Inflammatory macrophage (primary cell): ENCODE measurements at regions not wholly inside any gene's neighbourhood (a gene's known extent, or its start where the extent isn't known, plus 50 kb on each side); places are given as distances from the start of the nearest gene placed in this dataset.

Experiments
- DNase-seq, 2 donors: peaks; one replicate each; pipeline ENCODE4 v3.0.0-alpha.2; 2020 to 2022

DNA sequence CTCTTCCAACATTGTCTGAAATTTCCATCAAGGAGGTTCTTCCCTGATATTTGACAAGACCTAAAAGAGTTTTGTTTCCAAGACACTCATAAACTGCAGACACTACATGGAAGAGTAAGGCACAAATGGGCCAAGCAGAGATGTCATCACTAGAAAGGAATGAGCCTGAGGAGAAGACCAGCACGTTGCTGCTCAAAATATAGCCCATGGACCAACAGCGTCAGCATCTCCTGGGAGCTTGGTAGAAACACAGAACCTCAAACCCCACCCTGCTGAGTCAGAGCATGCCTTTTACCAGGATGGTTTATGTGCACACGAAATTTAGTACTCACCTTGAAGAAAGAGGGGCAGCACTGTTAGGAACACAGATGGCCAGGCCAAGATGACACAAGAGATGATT is 128.7 kb upstream of the MID1 start:
- no peak for DNase-seq

DNA sequence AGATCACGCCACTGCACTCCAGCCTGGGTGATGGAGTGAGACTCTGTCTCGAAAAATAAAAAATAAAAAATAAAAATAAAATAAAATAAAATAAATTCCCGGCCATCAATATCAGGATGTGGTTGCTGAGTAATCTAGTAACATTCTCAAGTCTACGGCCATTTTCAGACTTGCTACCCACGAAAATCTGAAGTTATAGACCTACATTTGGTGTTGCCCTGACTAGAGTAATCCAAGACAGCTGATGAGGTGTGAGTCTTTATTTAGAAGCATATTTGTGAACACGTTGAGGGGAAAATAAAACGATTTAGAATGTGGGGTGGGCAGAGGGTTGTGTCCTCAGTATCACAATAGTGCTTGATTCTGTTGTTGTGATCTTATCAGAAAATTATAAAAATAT is 130.2 kb upstream of the MID1 start:
- DNase-seq, result no peak

DNA sequence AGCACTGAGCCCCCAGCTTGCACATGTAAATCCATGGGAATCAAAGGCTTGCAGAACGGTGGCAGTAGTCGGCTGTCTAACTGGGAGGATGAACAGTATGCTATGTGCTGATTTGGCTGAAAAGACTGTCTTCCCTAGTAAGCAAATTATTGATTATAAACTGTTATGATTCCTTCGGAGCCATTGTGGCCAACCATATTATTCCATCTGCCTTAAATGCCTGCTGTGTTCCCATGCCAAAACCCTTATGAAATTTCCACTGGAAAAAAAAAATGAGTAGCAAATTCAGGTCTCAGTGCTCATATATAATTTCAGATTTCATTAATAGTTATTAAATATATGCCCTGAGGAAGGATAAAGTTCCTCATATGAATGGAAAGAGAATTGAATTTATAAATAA is 132.7 kb upstream of the MID1 start:
- DNase-seq, result no peak

GRCh38 chrX:10754445-10754844 is 134.1 kb upstream of the MID1 start:
- no peak for DNase-seq

DNA sequence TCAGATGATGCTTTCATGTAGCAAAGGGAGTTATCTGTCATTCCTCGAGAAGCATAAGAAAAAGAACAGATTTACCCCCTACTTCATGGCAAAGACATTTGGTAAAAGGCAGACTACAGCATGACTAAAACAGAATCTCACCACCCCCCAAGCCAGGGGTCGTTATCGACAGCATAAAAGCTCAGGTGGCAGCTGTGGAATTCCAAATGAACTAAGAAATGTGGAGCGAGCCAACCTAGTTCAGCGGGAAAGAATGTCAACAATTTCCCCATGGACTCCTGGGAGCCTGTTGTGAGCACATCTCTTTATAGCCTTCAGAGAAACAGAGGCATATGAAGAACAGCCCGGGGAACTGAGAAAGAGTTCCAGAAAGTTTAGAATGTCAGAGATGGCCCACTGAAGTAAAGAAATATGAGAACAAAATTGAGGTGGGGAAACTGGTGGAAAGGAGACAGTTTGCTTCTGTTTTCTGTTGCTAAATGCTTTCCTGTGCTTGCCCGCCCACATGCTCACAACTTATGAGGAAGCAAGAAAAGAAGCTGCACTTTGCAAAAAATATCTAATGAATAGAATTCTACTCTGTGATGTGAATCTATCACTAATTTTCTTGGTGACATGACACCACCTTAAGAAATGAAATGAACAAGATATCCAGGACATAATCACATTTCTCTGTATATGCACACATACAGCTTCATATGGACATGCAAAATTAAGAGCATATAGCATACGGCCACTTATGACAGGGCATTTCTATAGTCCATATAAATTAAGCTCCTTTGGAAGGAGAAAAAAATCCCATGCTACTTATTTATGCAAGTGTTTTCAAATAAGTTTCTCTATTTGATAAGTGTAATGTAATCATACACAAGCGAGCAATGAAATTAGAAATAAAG is 135.3 kb upstream of the MID1 start:
- peak; percentile 50 to 65 for DNase-seq

DNA sequence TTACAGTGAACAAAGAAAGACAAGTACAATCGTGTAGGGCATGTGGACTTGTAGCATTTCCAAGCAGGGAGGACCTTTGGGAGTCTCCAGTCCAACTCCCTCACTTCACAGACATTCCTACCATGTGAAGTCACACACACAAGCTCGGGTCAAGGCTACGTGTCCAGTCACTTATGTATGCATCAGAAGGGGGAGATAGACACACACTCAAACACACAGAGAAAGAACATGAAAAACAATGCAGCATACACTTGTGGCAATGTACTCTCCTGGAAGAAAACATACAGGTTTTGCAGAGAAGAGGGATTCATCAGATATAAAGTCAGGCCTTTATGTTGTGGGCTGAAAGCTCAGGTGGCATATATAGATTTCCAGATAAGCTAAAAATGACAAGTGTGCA is 136.1 kb upstream of the MID1 start:
- DNase-seq, result no peak

DNA sequence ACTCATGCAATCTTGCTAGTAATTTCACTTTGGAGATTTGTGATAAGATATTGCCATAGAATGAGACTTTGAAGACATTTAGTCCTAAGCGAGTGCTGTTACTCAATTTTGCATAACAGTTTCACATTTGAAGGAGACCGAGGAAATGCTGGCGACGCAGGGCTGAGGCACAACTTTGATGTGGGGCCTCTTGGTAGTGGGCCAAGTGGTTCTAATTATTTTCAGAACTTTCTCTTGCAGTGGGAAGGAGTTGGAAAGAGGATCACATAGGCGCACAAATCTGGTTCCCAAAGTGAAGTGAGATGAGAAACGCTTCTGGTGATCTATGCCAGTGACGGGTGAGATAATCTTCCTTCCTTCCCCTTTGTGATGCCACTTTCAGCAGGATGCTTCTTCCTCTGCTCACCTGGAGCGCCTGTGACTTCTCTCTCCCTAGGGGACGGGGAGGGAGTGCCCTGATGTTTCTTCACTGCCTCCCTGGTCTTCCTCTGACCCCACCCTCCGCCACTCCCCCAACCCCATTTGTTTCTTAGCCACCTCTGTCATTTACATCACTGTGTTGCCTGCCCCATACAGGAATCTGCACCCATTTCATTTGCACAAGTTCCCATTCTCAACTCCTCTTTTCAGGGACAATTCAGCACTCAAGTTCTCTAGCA is 138.9 kb upstream of the MID1 start:
- no peak for DNase-seq

GRCh38 chrX:10761447-10761846 is 141.1 kb upstream of the MID1 start:
- no peak for DNase-seq

DNA sequence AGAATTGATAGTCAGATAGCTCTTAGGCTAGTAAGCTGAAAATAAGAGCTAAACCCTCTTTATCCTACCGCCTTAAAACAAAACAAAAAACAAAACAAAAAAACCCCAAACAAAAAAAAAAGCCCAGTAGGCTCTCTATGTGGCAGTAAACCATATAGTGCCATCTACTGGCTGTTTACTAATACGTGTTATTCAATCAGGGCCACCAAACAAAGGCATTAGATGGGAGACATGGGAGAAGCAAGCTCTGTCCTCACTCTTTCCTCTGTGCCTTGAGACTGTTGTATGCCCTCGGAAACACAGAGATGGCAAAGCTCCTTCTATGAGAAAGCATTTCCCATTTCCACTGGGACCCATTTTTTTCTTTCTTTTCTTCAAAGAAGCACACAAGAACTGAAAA is 148.8 kb upstream of the MID1 start:
- DNase-seq, result peak; percentile 10 to 22

DNA sequence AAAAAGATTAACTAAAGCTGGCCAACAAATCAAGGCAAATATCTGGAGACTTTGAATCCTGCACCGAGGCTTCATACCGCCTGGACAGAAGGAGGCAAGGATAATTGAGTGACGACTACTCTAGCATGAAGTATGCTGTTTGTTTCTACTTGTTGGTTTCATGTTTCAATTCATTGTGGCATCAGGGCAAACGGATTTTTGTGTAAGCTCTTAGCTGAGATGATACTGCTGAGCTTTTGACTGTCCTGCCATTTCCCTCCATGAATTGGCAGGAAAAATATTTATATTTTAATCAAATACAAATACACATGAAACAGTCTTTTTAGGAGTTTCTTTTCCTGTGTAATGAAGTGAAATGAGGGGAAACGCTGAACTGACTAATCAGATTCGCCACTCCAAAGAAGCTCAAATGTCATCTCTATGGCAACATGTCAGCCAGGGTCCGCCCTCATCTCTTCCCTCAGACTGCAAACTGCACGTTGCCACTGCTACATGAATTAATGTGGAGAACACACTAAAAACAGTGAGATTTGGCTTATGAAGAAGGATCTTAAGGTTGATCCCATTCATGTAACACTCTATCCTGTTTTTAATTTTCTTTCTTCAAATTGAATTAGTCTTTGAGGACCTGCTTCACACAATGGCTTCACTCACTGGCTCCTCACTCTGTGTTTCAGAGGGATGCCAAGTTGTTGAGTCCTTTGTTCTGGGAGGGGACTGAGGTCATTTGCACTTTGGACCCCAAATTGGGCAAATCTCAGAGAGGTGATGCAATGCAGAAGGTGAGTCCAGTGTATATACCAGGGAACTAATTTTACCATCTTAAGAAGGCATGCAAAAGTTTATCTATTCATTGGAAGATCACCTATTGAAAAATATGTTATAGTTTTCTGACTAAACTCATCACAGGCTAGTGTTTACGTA is 149.6 kb upstream of the MID1 start:
- no peak for DNase-seq

GRCh38 chrX:10773318-10773717 is 152.9 kb upstream of the MID1 start:
- no peak for DNase-seq

GRCh38 chrX:10781847-10782530 is 161.6 kb upstream of the MID1 start:
- DNase-seq, result no peak

DNA sequence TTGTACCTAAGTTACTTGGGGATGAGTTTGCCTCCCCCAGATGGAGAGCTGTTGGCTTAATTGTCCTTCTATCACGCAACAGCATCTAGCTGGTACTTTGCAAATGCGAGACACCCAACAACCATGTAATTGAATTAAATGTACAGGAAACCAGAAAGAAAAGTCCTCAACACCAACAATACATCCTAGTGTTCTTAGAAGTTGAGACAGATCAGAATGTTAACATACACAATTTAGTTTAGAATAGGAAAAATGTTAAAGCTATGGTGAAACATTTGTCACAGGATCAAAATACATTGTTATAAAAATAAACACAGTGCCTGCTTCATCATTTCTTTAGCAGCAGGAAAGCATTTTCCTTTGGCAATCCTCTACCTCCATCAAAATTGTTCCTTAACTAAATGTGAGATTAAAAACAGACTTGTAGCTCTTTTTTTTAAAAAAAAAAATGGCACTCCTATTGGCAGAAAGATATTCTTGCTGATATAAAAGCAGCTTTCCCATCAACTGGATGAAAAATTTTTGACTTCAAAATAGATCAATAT is 163.1 kb upstream of the MID1 start:
- DNase-seq, result no peak

- DNase-seq, result no peak
Observed at GRCh38 chrX:10787264-10787663, 166.9 kb upstream of the MID1 start.

DNA sequence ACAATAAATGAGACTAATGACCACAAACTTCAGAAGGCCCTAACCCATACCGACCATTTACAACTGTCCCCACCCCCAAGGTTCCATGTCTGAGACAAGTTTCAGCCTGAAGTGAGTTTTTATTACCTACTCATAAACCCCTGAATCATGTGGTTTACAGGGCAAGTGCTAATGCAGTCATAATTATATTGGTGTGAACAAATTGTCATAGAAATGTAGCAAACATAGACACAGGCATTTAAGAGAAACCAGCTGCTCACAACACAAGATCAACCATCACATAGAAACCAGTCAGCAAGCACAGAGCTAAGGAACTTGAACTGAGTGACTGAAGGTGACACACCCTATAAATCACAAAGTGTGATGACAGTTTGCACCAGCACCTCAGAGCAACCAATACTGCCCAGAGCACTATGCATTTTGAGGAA is 173.8 kb upstream of the MID1 start:
- DNase-seq, result no peak

DNA sequence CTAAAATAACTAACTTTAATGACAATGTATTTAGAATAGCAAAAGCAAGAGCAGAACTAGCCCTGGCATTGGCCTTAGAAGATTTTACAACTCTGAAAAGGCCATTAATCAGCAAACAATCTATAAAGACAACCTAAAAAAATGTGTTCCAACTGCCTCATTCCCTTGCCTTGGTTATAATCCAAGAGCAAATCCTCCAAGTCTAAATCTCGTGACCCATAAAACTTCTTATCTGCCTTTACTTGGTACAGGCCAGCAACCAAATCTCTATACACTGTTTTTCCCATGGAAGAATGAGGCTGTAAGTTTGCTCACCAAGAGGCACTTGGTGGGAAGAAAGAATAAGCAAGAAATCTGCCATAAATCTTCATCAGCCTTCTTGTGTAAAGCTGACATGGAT is 175.3 kb upstream of the MID1 start:
- DNase-seq, result no peak

DNA sequence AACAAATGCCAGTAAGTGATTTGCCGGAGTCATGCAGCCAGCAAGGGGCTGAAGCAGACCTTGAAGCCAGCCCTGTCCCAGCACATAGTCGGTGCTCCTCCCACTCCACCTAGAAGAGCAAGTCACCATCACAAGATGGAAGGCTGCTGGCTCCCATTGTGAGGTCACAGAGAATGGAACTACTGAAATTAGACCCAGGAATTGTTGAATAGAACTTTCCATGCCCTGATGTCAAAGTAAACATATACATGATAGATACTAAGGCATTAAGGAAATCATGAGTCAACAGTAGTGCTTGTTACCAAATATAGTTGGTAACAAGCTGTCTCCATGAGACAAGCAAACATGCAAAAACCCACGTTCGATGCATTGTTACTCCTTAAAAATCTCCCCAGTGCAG is 177.1 kb upstream of the MID1 start:
- no peak for DNase-seq

GRCh38 chrX:10798041-10798440 is 177.7 kb upstream of the MID1 start:
- no peak for DNase-seq

DNA sequence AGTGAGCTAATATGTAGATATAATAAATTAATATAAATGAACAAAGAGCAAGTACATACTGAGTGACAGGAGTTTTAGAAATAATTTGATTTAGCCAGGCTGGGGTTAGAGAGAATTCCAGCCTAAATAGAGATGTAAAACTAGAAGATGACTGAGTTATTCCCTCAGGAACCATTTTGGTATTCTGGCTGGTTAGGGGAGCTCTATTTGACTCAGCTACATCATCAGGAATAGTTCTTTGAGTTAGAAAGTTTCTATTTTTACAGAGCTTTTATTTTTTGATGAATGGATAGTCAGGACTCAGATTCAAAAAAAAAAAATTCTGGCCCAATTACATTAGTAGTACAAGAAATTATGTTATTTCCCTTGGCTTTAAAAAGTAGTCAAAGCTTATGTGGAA is 180.4 kb upstream of the MID1 start:
- no peak for DNase-seq

DNA sequence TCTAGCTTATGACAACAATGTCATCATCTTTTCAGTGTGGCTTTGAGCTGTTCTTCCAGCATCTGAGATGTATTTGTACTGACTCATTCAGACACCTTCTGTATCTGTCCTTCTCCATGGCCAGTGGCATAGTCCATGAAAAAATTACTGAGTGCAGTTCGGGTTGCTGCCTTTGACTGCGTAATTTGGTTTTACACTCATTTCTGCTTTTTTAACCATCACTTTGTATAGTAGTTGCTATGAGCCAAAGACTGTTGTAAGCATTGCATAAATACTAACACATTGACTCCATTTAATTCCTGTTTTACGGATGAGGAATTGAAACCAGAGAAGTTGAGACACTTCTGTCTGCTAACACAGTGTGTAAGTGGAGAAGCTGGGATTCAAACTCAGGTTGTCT is 190.7 kb upstream of the MID1 start:
- DNase-seq, result peak; percentile 40 to 75

DNA sequence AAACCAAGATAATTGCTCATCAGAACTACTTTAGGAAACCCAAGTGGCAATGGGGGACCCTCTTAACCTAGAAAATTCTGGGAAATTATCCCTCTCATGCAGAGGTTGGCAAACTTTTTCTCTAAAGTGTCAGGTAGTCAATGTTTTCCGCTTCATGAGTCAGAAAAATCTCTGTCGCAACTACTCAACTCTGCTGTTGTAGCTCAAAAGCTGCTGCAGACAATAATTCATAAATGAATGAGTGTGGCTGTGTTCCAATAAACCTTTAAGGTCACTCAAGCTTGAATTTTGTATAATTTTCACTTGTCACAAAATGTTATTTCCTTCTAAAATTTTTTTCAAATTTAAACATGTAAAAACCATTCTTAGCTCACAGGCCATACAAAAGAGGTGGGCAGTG is 193.4 kb upstream of the MID1 start:
- no peak for DNase-seq

GRCh38 chrX:10818651-10819050 is 198.3 kb upstream of the MID1 start:
- DNase-seq, result no peak
